ENCODE measurements at regions not wholly inside any gene's neighbourhood (a gene's known extent, or its start where the extent isn't known, plus 50 kb on each side); places are given as distances from the start of the nearest gene placed in this dataset.

- intact Hi-C loops (cut with DNase I), result no loop called here
- TF ChIP-seq POLR2A (IDR thresholded peaks at IDR 0.05), result no peak
- no peak for TF ChIP-seq CTCF (IDR thresholded peaks at IDR 0.05)
- no peak for TF ChIP-seq EP300 (IDR thresholded peaks at IDR 0.05)
- no peak overlapping the region for H3K4me3 ChIP-seq
- H3K27me3 ChIP-seq, result no peaks in the 10 kb centered on the region
- H3K4me1 ChIP-seq (ENCODE audit: insufficient read depth), result no peaks in the 10 kb centered on the region
- H3K36me3 ChIP-seq, result no peaks in the 10 kb centered on the region
- no peak for DNase-seq
- 82 to 91% (median 89%) methylated on average over 6 of the region's 6 CpGs for WGBS, 3 donors
- no peaks in the 10 kb centered on the region for H3K9me3 ChIP-seq
- no peak overlapping the region for H3K27ac ChIP-seq
Observed at GRCh38 chr3:59555593-59556315, 505.9 kb upstream of the CFAP20DC start.

- no peak for TF ChIP-seq EP300 (IDR thresholded peaks at IDR 0.05)
- TF ChIP-seq CTCF (IDR thresholded peaks at IDR 0.05), result no peak
- TF ChIP-seq POLR2A (IDR thresholded peaks at IDR 0.05), result no peak
- no peaks in the 10 kb centered on the region for H3K4me1 ChIP-seq (ENCODE audit: insufficient read depth)
- H3K4me3 ChIP-seq, result no peak overlapping the region
- H3K9me3 ChIP-seq, result no peaks in the 10 kb centered on the region
- DNase-seq, result no peak
- no peaks in the 10 kb centered on the region for H3K36me3 ChIP-seq
- no peaks in the 10 kb centered on the region for H3K27me3 ChIP-seq
- no peak overlapping the region for H3K27ac ChIP-seq
- 70 to 80% (median 79%) methylated on average over 3 of the region's 3 CpGs for WGBS, 3 donors
- intact Hi-C loops (cut with DNase I), result no loop called here
Observed at GRCh38 chr3:59553076-59553475, 503.3 kb upstream of the CFAP20DC start.

- no peak for TF ChIP-seq EP300 (IDR thresholded peaks at IDR 0.05)
- no peak for TF ChIP-seq POLR2A (IDR thresholded peaks at IDR 0.05)
- TF ChIP-seq CTCF (IDR thresholded peaks at IDR 0.05), result no peak
- no peaks in the 10 kb centered on the region for H3K4me1 ChIP-seq (ENCODE audit: insufficient read depth)
- 58 to 69% (median 61%) methylated on average over 4 of the region's 4 CpGs for WGBS, 3 donors
- intact Hi-C loops (cut with DNase I), result no loop called here
- H3K4me3 ChIP-seq, result no peak overlapping the region
- H3K27ac ChIP-seq, result no peak overlapping the region
- no peaks in the 10 kb centered on the region for H3K36me3 ChIP-seq
- H3K27me3 ChIP-seq, result no peaks in the 10 kb centered on the region
- no peaks in the 10 kb centered on the region for H3K9me3 ChIP-seq
- no peak for DNase-seq
Observed at GRCh38 chr3:59551834-59552233, 502.0 kb upstream of the CFAP20DC start.

- intact Hi-C loops (cut with DNase I), result no loop called here
- WGBS, 3 donors, result 38 to 86% (median 84%) methylated on average over 1 of the region's 1 CpG
- Histone ChIP-seq H3K27me3 (no peaks in the 10 kb centered on the region), H3K9me3 (no peaks in the 10 kb centered on the region), H3K4me1 (ENCODE audit: insufficient read depth) (no peaks in the 10 kb centered on the region), H3K27ac (no peak overlapping the region), H3K36me3 (no peaks in the 10 kb centered on the region), H3K4me3 (no peak overlapping the region)
- DNase-seq, result no peak
- TF ChIP-seq CTCF (IDR thresholded peaks at IDR 0.05), result no peak
Observed at GRCh38 chr3:59549962-59550361, 500.1 kb upstream of the CFAP20DC start.
